GM19351 (cell line): ENCODE measurements at regions not wholly inside any gene's neighbourhood (a gene's known extent, or its start where the extent isn't known, plus 50 kb on each side); places are given as distances from the start of the nearest gene placed in this dataset.
"Not testable (repeated sequence)": the region's sequence is repeated elsewhere in the genome, so short reads cannot be mapped to it uniquely, and the experiment has no call there.

Experiments
- ATAC-seq: cut with Tn5 transposase; IDR thresholded peaks from one replicate; pipeline ENCODE4 v1.9.1; 2021; ENCODE audit warnings: mild to moderate bottlenecking, moderate library complexity; ENCODE audit not compliant: unreplicated experiment

- ATAC-seq: no peak
Observed at GRCh38 chr15:99481951-99482230, 83.9 kb upstream of the MEF2A start.

- ATAC-seq: no peak
Observed at GRCh38 chr15:99482993-99483392, 82.8 kb upstream of the MEF2A start.

DNA sequence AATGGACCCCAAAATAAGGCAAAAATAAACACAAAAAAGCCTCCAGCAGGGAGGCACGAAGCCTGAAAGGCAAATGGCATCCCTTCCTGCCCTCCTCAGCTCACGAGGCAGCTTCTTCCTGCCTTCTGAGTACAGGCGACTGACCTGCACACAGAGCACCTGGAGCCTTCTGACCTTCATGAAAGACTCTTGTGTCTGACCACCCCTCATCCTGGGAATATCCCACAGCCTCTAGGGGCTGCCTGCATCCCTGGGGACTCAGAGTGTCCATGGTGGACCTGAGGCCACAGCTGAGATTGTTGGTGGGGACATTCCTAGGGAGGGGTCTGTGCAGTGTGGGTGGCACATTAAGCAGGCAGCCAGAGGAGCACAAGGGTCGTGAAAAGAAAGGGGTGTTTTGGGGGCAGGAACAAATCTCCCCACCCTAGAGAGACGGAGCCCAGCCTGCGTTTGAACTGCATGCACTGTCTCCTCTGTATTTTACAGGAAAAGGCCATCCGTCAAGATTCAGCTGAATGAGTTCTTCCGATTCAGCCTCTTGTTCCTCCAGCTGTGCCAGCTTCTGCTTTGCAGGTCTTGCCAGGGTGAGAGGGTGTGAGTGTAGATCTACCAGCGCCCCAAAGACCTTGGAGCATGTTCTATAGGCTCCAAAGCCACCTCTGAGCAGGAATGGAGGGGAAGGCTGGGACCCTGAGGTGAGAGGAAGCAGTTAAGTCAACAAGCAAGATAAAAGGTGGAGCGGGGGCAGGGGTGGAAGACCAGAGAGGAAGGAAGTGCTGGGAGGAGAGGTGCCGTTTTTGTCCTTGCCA lies 80.4 kb upstream of the MEF2A start:
- no peak for ATAC-seq

GRCh38 chr15:99485992-99486370 lies 79.8 kb upstream of the MEF2A start:
- ATAC-seq: no peak

- ATAC-seq: no peak
Observed at GRCh38 chr15:99486371-99487336, 79.1 kb upstream of the MEF2A start.

DNA sequence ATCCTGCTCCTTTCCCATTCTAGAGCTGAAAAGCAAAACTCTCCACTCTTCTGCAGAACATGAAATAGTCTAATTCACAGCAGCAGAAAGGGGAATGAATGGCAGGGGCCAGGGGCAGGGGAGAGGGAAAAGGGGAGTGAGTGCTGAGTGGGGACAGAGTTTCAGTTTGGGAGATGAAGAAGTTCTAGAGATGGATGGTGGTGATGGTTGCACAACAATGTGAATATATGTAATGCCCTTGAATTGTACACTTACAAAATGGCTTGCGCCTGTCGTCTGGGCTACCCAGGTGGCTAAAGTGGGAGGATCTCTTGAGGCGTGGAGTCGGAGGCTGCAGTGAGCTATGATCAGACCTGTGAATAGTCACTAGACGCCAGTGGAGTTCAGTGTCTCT lies 78.5 kb upstream of the MEF2A start:
- ATAC-seq: no peak

- ATAC-seq: no peak
Observed at GRCh38 chr15:99492275-99492674, 73.5 kb upstream of the MEF2A start.

DNA sequence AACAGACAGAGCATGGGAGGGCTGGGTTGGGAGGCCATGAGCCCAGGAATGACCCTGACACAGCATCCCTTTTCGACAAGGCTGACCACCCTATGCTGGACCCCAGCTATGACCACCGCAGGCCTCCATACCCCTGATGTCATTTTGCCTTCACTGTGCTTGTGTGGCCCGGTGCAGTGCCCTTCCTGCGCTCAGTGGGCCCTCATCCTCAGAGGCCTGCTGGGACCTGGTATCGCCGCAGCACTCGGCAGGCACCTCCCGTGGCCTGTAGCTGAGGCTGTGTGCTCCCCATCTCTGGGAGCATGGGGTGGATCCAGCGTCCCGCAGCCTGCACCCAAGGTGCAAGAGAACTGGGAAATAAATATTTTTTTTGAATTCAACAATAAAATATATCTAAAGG lies 73.1 kb upstream of the MEF2A start:
- ATAC-seq: no peak

GRCh38 chr15:99493461-99493860 lies 72.3 kb upstream of the MEF2A start:
- ATAC-seq: no peak

DNA sequence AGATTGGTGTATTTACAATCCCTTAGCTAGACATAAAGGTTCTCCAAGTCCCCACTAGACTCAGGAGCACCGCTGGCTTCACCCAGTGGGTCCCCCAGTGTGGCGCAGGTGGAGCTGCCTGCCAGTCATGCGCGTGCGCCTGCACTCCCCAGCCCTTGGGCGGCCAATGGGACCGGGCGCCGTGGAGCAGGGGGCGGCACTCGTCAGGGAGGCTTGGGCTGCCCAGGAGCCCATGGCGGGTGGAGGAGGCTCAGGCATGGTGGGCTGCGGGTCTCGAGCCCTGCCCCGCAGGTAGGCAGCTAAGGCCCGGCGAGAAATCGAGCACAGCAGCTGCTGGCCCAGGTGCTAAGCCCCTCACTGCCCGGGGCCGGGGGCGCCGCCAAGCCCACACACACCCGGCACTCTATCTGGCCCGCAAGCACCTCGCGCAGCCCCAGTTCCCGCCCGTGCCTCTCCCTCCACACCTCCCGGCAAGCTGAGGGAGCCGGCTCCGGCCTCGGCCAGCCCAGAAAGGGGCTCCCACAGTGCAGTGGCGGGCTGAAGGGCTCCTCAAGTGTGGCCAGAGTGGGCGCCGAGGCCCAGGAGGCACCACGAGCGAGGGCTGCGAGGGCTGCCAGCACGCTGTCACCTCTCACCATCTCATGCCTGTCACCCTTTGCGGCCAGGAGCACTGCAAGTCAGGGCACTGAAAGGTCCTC lies 71.1 kb upstream of the MEF2A start:
- not testable (repeated sequence) for ATAC-seq

- no peak for ATAC-seq
Observed at GRCh38 chr15:99495430-99496301, 70.1 kb upstream of the MEF2A start.

DNA sequence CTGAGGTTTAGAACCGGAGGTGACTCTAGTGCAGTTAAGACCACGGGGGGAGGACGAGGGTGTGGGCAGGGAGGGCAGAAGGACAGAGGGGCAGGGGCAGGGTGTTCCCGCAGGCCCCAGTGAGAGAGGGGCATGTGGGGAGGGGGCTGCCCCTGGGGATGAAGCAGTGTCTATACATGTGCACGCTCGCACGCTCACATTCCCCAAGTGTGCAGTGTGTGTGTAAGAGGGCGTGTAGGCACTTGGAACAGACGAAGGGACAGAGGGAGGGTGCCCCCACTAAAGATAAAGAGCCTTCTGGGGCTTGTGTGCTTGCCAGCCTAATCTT lies 69.5 kb upstream of the MEF2A start:
- no peak for ATAC-seq

DNA sequence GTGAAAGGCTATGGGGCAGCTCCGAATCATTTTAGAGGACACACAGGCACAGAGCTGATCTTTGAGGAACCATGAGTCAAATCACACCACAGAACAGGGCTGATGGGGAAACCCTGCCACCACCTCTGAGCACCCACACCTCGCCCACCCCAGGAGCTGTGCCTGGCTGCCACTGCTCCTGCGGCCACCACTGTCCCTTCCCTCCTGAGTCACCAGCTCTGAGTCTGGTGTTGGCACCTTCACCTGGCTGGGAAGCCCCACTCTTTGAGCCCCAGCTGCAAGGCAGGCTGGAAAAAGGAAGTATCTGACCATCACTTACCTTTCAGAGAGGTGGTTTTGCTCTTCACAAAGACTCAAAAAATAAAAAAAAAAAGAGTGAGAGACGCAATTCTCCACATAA lies 63.6 kb upstream of the MEF2A start:
- peak; percentile 56 for ATAC-seq

GRCh38 chr15:99502661-99503060 lies 63.1 kb upstream of the MEF2A start:
- ATAC-seq: peak; percentile 10

- no peak for ATAC-seq
Observed at GRCh38 chr15:99503411-99503810, 62.4 kb upstream of the MEF2A start.

DNA sequence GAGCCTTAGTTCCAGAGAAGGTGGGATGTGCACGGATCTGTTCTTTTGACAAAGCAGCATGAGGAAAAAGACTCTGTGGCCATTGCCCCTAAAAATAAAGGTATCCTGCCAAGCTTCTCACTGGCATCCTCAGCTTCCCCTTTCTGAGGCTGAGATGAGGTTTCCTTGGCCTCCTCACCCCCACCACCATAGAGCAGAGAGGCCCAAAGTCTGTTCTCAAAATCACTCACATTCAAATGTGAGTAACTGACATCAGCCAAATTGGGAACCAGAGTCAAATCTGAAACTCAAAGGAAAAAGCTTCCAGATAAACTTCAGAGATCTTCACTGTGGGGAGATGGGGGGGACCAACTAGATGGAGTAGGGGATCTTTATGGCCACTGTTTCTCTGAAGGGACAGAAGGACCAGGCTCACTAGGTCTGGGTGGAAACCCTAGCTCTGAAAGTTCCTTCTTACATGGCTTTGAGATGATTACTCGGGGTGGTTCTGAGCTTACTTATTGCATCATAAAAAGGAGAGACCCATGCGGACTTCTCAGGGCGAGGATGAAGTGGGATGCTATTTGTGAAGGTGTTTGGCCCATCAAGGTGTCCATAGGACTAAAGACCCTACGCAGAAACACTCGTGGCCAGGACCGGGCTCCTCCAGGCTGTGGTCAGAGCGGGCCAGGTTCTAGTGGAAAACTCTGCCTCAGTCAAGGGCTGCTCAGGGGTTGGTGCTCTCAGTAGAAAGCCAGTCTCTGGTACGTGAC lies 61.5 kb upstream of the MEF2A start:
- peak; percentile 32 for ATAC-seq

- ATAC-seq: peak; percentile 41
Observed at GRCh38 chr15:99504823-99505551, 60.8 kb upstream of the MEF2A start.

DNA sequence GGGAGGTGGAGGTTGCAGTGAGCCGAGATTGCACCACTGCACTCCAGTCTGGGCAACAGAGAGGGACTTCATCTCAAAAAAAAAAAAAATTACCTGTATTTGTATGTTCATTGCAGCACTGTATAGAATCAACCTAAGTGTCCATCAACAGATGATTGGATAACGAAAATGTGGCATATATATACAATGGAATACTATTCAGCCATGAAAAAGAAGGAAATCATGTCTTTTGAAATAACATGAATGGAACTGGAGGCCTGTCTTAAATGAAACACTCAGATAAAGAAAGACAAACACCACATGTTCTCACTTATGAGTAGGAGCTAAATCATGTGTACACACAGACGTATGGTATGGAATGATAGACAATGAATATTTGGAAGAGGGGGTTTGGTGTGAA lies 59.4 kb upstream of the MEF2A start:
- ATAC-seq: no peak

DNA sequence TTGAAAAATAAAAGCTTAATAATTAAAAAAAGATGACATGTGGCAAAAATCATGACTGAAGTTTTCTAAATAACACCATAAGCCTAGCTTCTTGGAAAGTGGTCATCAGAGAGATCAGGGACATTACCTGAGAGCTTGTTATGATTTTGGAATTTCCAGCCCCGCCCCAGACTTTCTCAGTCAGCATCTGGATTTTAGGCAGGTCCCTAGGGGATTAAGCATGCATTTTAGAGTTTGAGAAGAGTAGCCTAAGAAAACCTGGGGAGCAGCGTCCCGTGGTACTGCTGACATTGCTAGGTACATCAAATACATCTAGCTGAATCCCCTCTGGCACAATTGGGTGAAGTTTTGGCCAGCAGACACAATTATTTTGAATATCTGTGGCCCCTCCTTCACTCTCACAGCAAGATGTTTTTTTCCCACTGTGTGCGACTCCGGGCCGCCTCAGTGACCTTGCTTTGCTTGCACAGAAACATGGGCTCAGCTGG lies 58.7 kb upstream of the MEF2A start:
- no peak for ATAC-seq
